GM19463 (cell line): ENCODE measurements at regions not wholly inside any gene's neighbourhood (a gene's known extent, or its start where the extent isn't known, plus 50 kb on each side); places are given as distances from the start of the nearest gene placed in this dataset.

Experiments used
- ATAC-seq: cut with Tn5 transposase; IDR thresholded peaks from one replicate; pipeline ENCODE4 v1.9.1; 2021; ENCODE audit warnings: mild to moderate bottlenecking, moderate library complexity; ENCODE audit not compliant: unreplicated experiment

GRCh38 chr2:198374375-198375082 is 570.1 kb downstream of the PLCL1 start:
- ATAC-seq: no peak

GRCh38 chr2:198371921-198372543 is 567.6 kb downstream of the PLCL1 start:
- ATAC-seq: peak; percentile 92

- ATAC-seq: no peak
These were observed 566.9 kb downstream of the PLCL1 start for GRCh38 chr2:198371329-198371728.

GRCh38 chr2:198368089-198368488 is 563.7 kb downstream of the PLCL1 start:
- ATAC-seq: no peak

- ATAC-seq: no peak
These were observed 558.3 kb downstream of the PLCL1 start for GRCh38 chr2:198362740-198363139.

- no peak for ATAC-seq
These were observed 554.9 kb downstream of the PLCL1 start for GRCh38 chr2:198359308-198359707.

- no peak for ATAC-seq
These were observed 551.8 kb downstream of the PLCL1 start for GRCh38 chr2:198356157-198356556.

GRCh38 chr2:198351647-198352046 is 547.3 kb downstream of the PLCL1 start:
- ATAC-seq: no peak

- ATAC-seq: no peak
These were observed 543.6 kb downstream of the PLCL1 start for GRCh38 chr2:198347946-198348345.

GRCh38 chr2:198347349-198347748 is 543.0 kb downstream of the PLCL1 start:
- ATAC-seq: no peak

- ATAC-seq: no peak
These were observed 539.1 kb downstream of the PLCL1 start for GRCh38 chr2:198343471-198343870.

- no peak for ATAC-seq
These were observed 536.5 kb downstream of the PLCL1 start for GRCh38 chr2:198340846-198341245.

- no peak for ATAC-seq
These were observed 534.7 kb downstream of the PLCL1 start for GRCh38 chr2:198339116-198339515.

- ATAC-seq: no peak
These were observed 533.0 kb downstream of the PLCL1 start for GRCh38 chr2:198337368-198337767.

- ATAC-seq: no peak
These were observed 524.1 kb downstream of the PLCL1 start for GRCh38 chr2:198328454-198328853.

GRCh38 chr2:198327526-198327925 is 523.1 kb downstream of the PLCL1 start:
- no peak for ATAC-seq

GRCh38 chr2:198326431-198326830 is 522.0 kb downstream of the PLCL1 start:
- ATAC-seq: no peak

- no peak for ATAC-seq
These were observed 521.0 kb downstream of the PLCL1 start for GRCh38 chr2:198325359-198325758.

- no peak for ATAC-seq
These were observed 519.7 kb downstream of the PLCL1 start for GRCh38 chr2:198324071-198324470.

- no peak for ATAC-seq
These were observed 517.9 kb downstream of the PLCL1 start for GRCh38 chr2:198322275-198322674.

- ATAC-seq: no peak
These were observed 517.2 kb downstream of the PLCL1 start for GRCh38 chr2:198321522-198322088.

GRCh38 chr2:198316852-198317396 is 512.5 kb downstream of the PLCL1 start:
- ATAC-seq: no peak
